Endothelial cell of umbilical vein (primary cell): ENCODE measurements at regions not wholly inside any gene's neighbourhood (a gene's known extent, or its start where the extent isn't known, plus 50 kb on each side); places are given as distances from the start of the nearest gene placed in this dataset.

Experiments used
- BruUV-seq: library from RNA; stranded (reverse); fragments of 400-500 nt; replicated peaks from 2 replicates; lab custom pipeline; 2021; lab: Mats Ljungman, UMichigan
- CTCF ChIA-PET: fragments of 300-600, 350-600 bp; sonication (Branson Sonifier 250); formaldehyde crosslinking; loops from one replicate; lab custom pipeline; 2021; ENCODE audit warnings: antibody characterized with exemption, inconsistent platforms; lab: Charles Lee
- POLR2A ChIA-PET: fragments of 300-600, 350-600 bp; sonication (Branson Sonifier 250); formaldehyde crosslinking; loops from one replicate; lab custom pipeline; 2021; ENCODE audit warnings: antibody characterized with exemption, inconsistent platforms; lab: Charles Lee
- DNase-seq: peaks from one replicate; pipeline ENCODE4 v3.0.0-alpha.2; 2011; ENCODE audit warnings: low read depth, low spot score
- FAIRE-seq: peaks from 2 replicates; lab custom pipeline; 2011; peaks lifted over from hg19 to GRCh38; lab: Jason Lieb, UNC
- H2AFZ ChIP-seq: 2 replicates; pipeline ENCODE4 v1.6.0; 2012; ENCODE audit warnings: low read depth, low read length, control low read depth, inconsistent platforms
- H3K27ac ChIP-seq: 2 replicates; pipeline ENCODE4 v1.5.1; 2011; ENCODE audit warnings: low read depth, mild to moderate bottlenecking, control low read depth, low read length, moderate library complexity; ENCODE audit not compliant: insufficient read depth
- H3K27me3 ChIP-seq, 2 experiments: 2 replicates each; pipeline versions ENCODE4 v1.6.0 to v1.6.1; 2011; ENCODE audit warnings: low read length in 2 of 2, mixed read lengths in 1 of 2; ENCODE audit not compliant: control insufficient read depth in 2 of 2, insufficient read depth in 2 of 2
- H3K36me3 ChIP-seq, 2 experiments: 2 replicates in 1 of 2; 3 replicates in 1 of 2; pipeline ENCODE4 v1.5.1; 2011; ENCODE audit warnings: low read length in 2 of 2, mild to moderate bottlenecking in 1 of 2, moderate library complexity in 1 of 2; ENCODE audit not compliant: control insufficient read depth in 2 of 2, insufficient read depth in 2 of 2; ENCODE audit errors: extremely low read depth in 1 of 2
- H3K4me1 ChIP-seq: 3 replicates; pipeline ENCODE4 v1.5.1; 2011; ENCODE audit warnings: mild to moderate bottlenecking, low read length; ENCODE audit not compliant: control insufficient read depth, insufficient read depth; ENCODE audit errors: extremely low read depth
- H3K4me2 ChIP-seq: 2 replicates; pipeline ENCODE4 v1.6.1; 2011; ENCODE audit warnings: low read length, control low read depth, mixed read lengths; ENCODE audit not compliant: insufficient read depth
- H3K4me3 ChIP-seq, 3 experiments: fragments of 200-600 bp in 1 of 3; sonication (generic), shearing (Covaris generic) in 1 of 3; replicated peaks in 1 of 3; 2 replicates each; pipeline ENCODE4 v1.5.1; 2011 to 2016; ENCODE audit warnings: control low read depth in 3 of 3, low read length in 3 of 3, mild to moderate bottlenecking in 2 of 3, inconsistent platforms in 1 of 3, low read depth in 1 of 3, moderate library complexity in 1 of 3; ENCODE audit not compliant: insufficient read depth in 1 of 3
- H3K79me2 ChIP-seq: 2 replicates; pipeline ENCODE4 v1.6.0; 2012; ENCODE audit warnings: low read length, inconsistent platforms; ENCODE audit not compliant: control insufficient read depth, insufficient read depth
- H3K9ac ChIP-seq: replicated peaks from 2 replicates; pipeline ENCODE3; 2011; ENCODE audit warnings: low read length, control low read depth; ENCODE audit not compliant: insufficient read depth; ENCODE audit errors: extremely low read depth
- H3K9me1 ChIP-seq: replicated peaks from 3 replicates; pipeline ENCODE4 v1.6.0; 2011; ENCODE audit warnings: mild to moderate bottlenecking, low read length; ENCODE audit not compliant: control insufficient read depth, insufficient read depth; ENCODE audit errors: extremely low read depth
- H3K9me3 ChIP-seq: replicated peaks from 2 replicates; pipeline ENCODE4 v1.5.1; 2012; ENCODE audit warnings: low read length, inconsistent platforms; ENCODE audit not compliant: control insufficient read depth, insufficient read depth
- H4K20me1 ChIP-seq: replicated peaks from 2 replicates; pipeline ENCODE3; 2011; ENCODE audit warnings: mild to moderate bottlenecking, low read length; ENCODE audit not compliant: control insufficient read depth, insufficient read depth; ENCODE audit errors: extremely low read depth
- EZH2 ChIP-seq: IDR thresholded peaks from 2 replicates; pipeline ENCODE4 v1.6.1; 2012; ENCODE audit warnings: borderline replicate concordance, low read depth, mild to moderate bottlenecking, moderate library complexity, low read length, inconsistent platforms; ENCODE audit not compliant: severe bottlenecking
- FOS ChIP-seq: IDR thresholded peaks from 2 replicates; pipeline ENCODE4 v1.6.1; 2011; ENCODE audit warnings: mild to moderate bottlenecking, low read length, moderate library complexity, borderline replicate concordance; ENCODE audit not compliant: insufficient read depth
- GATA2 ChIP-seq: IDR thresholded peaks from 2 replicates; pipeline ENCODE4 v1.7.0; 2011; ENCODE audit warnings: low read depth, mild to moderate bottlenecking, moderate library complexity, mixed read lengths, low read length; ENCODE audit not compliant: insufficient read length, insufficient read depth
- JUN ChIP-seq: IDR thresholded peaks from 2 replicates; pipeline ENCODE4 v1.6.1; 2011; ENCODE audit warnings: borderline replicate concordance, low read depth; ENCODE audit not compliant: insufficient read length, insufficient read depth
- MYC ChIP-seq: IDR thresholded peaks from one replicate; pipeline ENCODE4 v1.6.1; 2011; ENCODE audit warnings: mild to moderate bottlenecking, low read depth, low read length
- POLR2A ChIP-seq: IDR thresholded peaks from 2 replicates; pipeline ENCODE4 v1.6.1; 2012; ENCODE audit warnings: low read depth, mild to moderate bottlenecking, control low read depth, low read length
- POLR2AphosphoS5 ChIP-seq: IDR thresholded peaks from 2 replicates; pipeline ENCODE4 v1.6.1; 2012; ENCODE audit warnings: low read depth, mild to moderate bottlenecking, control low read depth, low read length, moderate library complexity; ENCODE audit not compliant: insufficient read depth
- dilution Hi-C: fragments of 300-500 bp; cut with MboI; formaldehyde crosslinking; loops from one replicate; pipeline ENCODE4 v1.15.0; 2019; ENCODE audit warnings: low sequenced_read_pairs; ENCODE audit not compliant: extremely low pct_ligation_motif_present
- intact Hi-C: fragments of 100-400 bp; cut with micrococcal nuclease; formaldehyde crosslinking; loops from one replicate; pipeline ENCODE4 v1.10.0; 2022
- TF ChIP-seq, protein P1 (sequence below), 2 donors: IDR thresholded peaks; 1 replicate in 1 of 2; 2 replicates in 1 of 2; pipeline ENCODE4 v1.5.1; 2011; ENCODE audit warnings: low read length in 2 of 2, mild to moderate bottlenecking in 2 of 2, moderate library complexity in 2 of 2, control low read depth in 1 of 2, inconsistent platforms in 1 of 2, low read depth in 1 of 2; ENCODE audit not compliant: insufficient read depth in 1 of 2; ENCODE audit errors: extremely low read depth in 1 of 2
- TF ChIP-seq, protein P2 (sequence below): IDR thresholded peaks from 2 replicates; pipeline ENCODE4 v1.6.1; 2011; ENCODE audit not compliant: insufficient read depth, insufficient read length

DNA sequence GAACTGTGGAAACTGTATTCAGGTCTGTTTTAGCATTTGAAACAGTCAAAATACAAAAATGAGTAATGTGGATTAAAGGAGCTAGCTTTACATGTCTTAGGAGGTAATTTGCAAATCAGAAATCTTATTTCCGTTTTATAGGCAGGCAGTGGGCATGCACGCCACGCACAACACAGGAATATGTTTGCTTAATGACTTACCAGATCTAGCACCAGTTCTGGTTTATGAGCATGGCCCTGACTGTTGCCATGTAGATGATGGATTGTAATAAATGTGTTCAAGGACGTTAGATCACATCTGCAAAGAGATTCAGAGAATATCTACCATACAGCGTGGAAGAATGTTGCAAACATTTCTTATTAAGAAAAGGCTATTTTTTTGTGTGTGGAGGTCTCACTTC is 344.5 kb upstream of the NR3C2 start:
- Histone ChIP-seq H3K4me3 (no peak overlapping the region), H4K20me1 (no peaks in the 10 kb centered on the region), H3K36me3 (no peaks in the 10 kb centered on the region), H3K4me1 (no peaks in the 10 kb centered on the region), H3K79me2 (no peaks in the 10 kb centered on the region), H3K9me1 (no peaks in the 10 kb centered on the region), H3K27me3 (no peaks in the 10 kb centered on the region), H3K9ac (no peak overlapping the region), H3K9me3 (no peaks in the 10 kb centered on the region), H3K27ac (no peak overlapping the region), H3K4me2 (no peak overlapping the region), H2AFZ (no peak overlapping the region)
- DNase-seq: no peak
- ChIA-PET CTCF (no interaction called here), POLR2A (no interaction called here)
- BruUV-seq: no TSS peak
- intact Hi-C loops (no loop called here), dilution Hi-C loops (no loop called here)
- TF ChIP-seq, protein P1, sequence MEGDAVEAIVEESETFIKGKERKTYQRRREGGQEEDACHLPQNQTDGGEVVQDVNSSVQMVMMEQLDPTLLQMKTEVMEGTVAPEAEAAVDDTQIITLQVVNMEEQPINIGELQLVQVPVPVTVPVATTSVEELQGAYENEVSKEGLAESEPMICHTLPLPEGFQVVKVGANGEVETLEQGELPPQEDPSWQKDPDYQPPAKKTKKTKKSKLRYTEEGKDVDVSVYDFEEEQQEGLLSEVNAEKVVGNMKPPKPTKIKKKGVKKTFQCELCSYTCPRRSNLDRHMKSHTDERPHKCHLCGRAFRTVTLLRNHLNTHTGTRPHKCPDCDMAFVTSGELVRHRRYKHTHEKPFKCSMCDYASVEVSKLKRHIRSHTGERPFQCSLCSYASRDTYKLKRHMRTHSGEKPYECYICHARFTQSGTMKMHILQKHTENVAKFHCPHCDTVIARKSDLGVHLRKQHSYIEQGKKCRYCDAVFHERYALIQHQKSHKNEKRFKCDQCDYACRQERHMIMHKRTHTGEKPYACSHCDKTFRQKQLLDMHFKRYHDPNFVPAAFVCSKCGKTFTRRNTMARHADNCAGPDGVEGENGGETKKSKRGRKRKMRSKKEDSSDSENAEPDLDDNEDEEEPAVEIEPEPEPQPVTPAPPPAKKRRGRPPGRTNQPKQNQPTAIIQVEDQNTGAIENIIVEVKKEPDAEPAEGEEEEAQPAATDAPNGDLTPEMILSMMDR (IDR thresholded peaks at IDR 0.05; ENCODE audit: extremely low read depth in 1 of 2, insufficient read depth in 1 of 2, low read depth in 1 of 2, low read length in 2 of 2): no peak
- no peak for TF ChIP-seq MYC
- TF ChIP-seq POLR2AphosphoS5: no peak
- TF ChIP-seq FOS: no peak
- FAIRE-seq: no peak

DNA sequence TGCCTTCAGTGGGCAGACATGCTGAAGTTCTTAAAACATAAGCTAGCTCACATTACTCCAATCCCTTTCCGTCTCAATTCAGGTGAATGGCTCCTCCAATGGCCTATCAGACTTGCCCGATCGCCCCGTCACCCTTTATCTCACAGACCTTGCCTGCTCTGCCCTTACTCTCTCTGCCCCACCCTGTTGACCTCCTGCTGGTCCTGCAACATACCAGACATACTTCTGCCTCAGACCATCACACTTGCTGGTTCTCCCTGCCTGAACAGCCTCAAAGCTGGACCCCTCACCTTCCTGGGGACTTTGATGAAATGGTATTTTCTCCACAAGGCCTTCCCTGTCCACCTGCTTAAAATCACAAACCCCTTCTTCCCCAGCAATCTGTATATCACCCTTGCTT is 340.1 kb upstream of the NR3C2 start:
- no peaks in the 10 kb centered on the region for H3K27me3 ChIP-seq
- H3K4me3 ChIP-seq: no peak overlapping the region
- H3K9me1 ChIP-seq: no peaks in the 10 kb centered on the region
- no peak overlapping the region for H3K4me2 ChIP-seq
- H3K27ac ChIP-seq: no peak overlapping the region
- no peak for TF ChIP-seq POLR2AphosphoS5
- TF ChIP-seq, protein P1 (IDR thresholded peaks at IDR 0.05; ENCODE audit: extremely low read depth in 1 of 2, insufficient read depth in 1 of 2, low read depth in 1 of 2, low read length in 2 of 2): no peak
- TF ChIP-seq GATA2: no peak
- TF ChIP-seq EZH2: no peak
- no peak for TF ChIP-seq MYC
- no peak for TF ChIP-seq JUN
- TF ChIP-seq, protein P2, sequence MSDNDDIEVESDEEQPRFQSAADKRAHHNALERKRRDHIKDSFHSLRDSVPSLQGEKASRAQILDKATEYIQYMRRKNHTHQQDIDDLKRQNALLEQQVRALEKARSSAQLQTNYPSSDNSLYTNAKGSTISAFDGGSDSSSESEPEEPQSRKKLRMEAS: no peak
- TF ChIP-seq POLR2A: no peak
- no peak for TF ChIP-seq FOS
- no peak overlapping the region for H3K9ac ChIP-seq
- no peaks in the 10 kb centered on the region for H3K36me3 ChIP-seq
- no peak overlapping the region for H2AFZ ChIP-seq
- H4K20me1 ChIP-seq: no peaks in the 10 kb centered on the region
- no TSS peak for BruUV-seq
- dilution Hi-C loops: no loop called here
- POLR2A ChIA-PET: no interaction called here
- H3K4me1 ChIP-seq: no peaks in the 10 kb centered on the region
- no peaks in the 10 kb centered on the region for H3K9me3 ChIP-seq
- FAIRE-seq (no peak), DNase-seq (no peak)
- intact Hi-C loops: no loop called here
- H3K79me2 ChIP-seq: no peaks in the 10 kb centered on the region
- CTCF ChIA-PET: no interaction called here
